ENCODE measurements at regions not wholly inside any gene's neighbourhood (a gene's known extent, or its start where the extent isn't known, plus 50 kb on each side); places are given as distances from the start of the nearest gene placed in this dataset.

DNA sequence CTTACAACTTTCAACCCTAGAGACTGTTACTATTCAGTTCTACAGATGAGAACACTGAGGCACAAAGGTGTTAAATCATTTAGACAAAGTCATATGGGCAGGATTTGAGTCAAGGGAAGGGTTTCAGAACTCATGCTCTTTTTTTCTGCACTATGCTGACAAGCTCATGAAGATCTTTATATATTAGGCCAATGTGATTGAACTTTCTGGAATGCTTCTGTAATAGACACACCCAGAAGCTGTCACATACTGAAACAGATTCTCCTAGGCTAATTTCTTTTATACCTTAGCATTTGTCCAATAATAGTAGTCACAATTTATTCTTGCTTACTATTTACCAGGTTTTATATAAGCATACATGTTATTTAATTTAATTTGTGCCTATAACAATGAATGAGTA lies 164.0 kb downstream of the ALG10B start:
- H3K27ac ChIP-seq = no peak overlapping the region
- TF ChIP-seq, protein P1, sequence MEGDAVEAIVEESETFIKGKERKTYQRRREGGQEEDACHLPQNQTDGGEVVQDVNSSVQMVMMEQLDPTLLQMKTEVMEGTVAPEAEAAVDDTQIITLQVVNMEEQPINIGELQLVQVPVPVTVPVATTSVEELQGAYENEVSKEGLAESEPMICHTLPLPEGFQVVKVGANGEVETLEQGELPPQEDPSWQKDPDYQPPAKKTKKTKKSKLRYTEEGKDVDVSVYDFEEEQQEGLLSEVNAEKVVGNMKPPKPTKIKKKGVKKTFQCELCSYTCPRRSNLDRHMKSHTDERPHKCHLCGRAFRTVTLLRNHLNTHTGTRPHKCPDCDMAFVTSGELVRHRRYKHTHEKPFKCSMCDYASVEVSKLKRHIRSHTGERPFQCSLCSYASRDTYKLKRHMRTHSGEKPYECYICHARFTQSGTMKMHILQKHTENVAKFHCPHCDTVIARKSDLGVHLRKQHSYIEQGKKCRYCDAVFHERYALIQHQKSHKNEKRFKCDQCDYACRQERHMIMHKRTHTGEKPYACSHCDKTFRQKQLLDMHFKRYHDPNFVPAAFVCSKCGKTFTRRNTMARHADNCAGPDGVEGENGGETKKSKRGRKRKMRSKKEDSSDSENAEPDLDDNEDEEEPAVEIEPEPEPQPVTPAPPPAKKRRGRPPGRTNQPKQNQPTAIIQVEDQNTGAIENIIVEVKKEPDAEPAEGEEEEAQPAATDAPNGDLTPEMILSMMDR (conservative IDR thresholded peaks at IDR 0.05) = no peak
- TF ChIP-seq ZFX (IDR thresholded peaks at IDR 0.05) = no peak

DNA sequence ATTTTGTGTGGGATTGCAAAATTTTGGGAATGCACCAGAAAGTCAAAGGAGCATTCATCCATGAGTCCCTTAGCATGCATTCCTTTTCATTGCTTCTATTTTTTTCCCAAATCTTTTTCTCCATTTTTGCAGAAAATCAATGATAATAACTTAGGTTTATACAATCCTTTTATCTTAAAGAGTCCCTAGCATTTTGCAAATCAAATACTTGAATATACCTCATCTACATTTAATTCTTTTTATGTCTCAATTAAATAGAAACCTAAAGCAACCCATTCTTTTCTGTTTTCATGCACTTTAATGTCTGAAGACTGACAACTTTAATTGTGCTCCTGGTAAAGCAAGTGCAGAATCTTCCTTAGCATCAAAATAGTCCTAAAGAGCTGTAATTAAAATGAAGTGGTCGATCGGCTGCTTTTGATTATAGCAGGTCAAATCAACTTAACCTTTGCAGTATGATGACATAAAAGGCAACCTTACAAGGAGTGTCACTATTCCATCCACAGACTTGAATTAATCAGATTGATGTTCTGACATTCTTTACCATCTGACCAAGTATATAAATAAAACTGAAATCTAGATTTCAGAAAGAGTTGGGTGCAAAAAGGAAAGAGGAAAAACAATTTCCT lies 168.4 kb downstream of the ALG10B start:
- no peak overlapping the region for H3K27ac ChIP-seq
- TF ChIP-seq ZFX (IDR thresholded peaks at IDR 0.05) = no peak
- TF ChIP-seq, protein P1 (conservative IDR thresholded peaks at IDR 0.05) = no peak

DNA sequence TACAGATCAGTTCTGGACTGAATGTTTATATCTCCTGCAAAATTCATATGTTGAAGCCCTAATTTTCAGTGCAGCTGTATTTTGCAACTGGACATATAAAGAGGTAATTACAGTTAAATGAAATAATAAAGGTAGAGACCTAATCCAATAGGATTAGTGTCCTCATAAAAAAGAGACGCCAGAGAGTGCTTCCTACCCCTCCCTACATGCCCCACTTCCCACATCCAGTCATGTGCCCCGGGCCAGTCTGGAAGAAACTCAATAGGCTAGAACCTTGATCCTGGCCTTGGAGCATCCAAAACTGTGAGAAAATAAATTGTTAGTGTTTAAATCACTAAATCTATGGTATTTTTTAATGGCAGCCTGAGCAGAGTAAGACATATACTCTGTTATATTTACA lies 172.3 kb downstream of the ALG10B start:
- TF ChIP-seq, protein P1 (conservative IDR thresholded peaks at IDR 0.05) = no peak
- TF ChIP-seq ZFX (IDR thresholded peaks at IDR 0.05) = no peak

DNA sequence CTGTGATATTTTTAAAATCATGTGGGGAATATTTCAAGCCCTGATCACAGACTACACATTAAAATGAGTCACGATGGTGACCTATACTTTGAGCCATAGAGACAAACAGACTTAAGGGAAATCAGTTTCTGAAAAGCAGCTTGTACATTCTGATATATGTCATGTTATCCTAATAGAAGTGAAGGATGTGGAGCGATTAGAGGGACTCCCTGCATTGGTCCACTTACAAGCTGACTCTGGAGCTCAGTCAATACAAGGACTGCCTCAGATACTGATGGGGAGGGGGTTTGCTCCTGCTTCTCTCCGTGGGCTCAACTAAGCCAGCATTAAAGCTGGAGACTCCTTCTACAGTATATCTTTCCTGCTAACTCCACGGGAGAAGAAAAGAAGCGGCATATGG lies 173.5 kb downstream of the ALG10B start:
- no peak overlapping the region for H3K27ac ChIP-seq
- TF ChIP-seq, protein P1 (conservative IDR thresholded peaks at IDR 0.05) = no peak
- TF ChIP-seq ZFX (IDR thresholded peaks at IDR 0.05) = no peak

More for the DNA sequence above, 172.3 kb downstream of the ALG10B start:
- H3K27ac ChIP-seq = no peak overlapping the region

DNA sequence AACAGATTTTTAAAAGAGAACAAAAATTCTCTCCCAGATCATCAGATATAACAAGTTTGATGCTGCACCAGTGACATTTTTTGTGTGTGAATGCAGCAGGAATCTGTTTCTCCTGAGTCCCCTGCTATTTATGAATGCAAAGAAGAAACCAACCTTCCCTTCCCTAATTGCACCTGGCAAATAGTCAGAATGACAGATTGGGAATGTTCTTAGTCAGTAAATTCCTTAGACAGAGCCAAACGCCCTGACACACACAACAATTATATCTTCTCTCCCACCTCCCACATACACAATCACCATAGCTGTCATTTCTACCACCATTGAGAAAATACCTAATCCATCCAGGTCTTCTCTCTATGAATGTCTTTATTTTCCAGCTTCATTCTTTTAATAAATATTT lies 174.4 kb downstream of the ALG10B start:
- TF ChIP-seq, protein P1 (conservative IDR thresholded peaks at IDR 0.05) = no peak
- TF ChIP-seq ZFX (IDR thresholded peaks at IDR 0.05) = no peak
- no peak overlapping the region for H3K27ac ChIP-seq

DNA sequence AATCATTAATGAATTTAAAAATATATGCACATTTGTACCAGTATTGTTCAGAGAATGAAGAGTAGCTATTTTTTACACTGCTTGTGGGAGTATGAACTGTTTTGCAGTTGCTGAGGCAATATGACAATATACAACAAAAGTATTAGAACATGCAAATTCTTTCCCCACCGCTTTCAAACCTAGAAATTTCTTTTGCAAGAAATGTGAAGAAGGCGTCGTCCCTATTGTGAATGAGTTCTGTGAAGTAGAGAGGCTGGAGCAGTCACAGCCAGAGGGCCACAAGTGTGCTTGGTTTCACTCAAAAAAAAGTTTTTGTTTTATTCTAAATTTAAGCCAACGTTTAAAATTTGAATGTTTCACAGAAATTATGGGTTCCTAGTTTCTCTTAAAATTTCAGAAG lies 184.9 kb downstream of the ALG10B start:
- TF ChIP-seq, protein P1 (conservative IDR thresholded peaks at IDR 0.05) = no peak
- TF ChIP-seq ZFX (IDR thresholded peaks at IDR 0.05) = no peak
- H3K27ac ChIP-seq = no peak overlapping the region

DNA sequence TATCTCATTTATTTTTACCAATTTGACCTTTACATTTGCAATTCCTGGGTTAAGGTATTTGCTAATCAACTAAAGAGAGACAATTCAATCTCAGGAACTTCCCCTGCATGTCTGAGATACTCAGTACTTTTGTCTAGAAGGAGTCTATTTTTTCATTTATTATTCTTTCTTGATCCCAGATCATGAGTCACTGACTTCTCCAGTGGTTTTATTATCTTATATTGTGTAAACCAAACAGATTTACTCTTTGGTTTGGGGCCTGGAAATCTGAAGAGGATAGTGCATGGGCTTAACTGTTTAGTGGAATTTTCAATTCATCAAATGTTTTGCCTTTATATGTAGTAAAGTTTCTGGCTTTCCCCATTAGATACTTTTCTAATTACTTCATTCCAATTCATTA lies 185.4 kb downstream of the ALG10B start:
- TF ChIP-seq ZFX (IDR thresholded peaks at IDR 0.05) = no peak
- TF ChIP-seq, protein P1 (conservative IDR thresholded peaks at IDR 0.05) = no peak
- no peak overlapping the region for H3K27ac ChIP-seq

All from C4-2B (cell line).